Spinal cord (tissue), 9 donors: ENCODE measurements at regions not wholly inside any gene's neighbourhood (a gene's known extent, or its start where the extent isn't known, plus 50 kb on each side); places are given as distances from the start of the nearest gene placed in this dataset.

Experiments
- DNase-seq, 6 donors: peaks; one replicate each; pipeline versions ENCODE4 v3.0.0 to v3.0.0-alpha.2; 2013 to 2015; ENCODE audit warnings: low spot score in 6 of 6, low read depth in 4 of 6
- H3K27ac ChIP-seq: one replicate; pipeline ENCODE4 v1.5.1; 2013; ENCODE audit warnings: low read depth, low read length, control low read depth
- H3K27me3 ChIP-seq: one replicate; pipeline ENCODE4 v1.6.1; 2013; ENCODE audit warnings: low read length; ENCODE audit not compliant: control insufficient read depth, insufficient read depth
- H3K36me3 ChIP-seq: one replicate; pipeline ENCODE4 v1.6.1; 2013; ENCODE audit warnings: low read length; ENCODE audit not compliant: control insufficient read depth, insufficient read depth
- H3K4me1 ChIP-seq: one replicate; pipeline ENCODE4 v1.6.1; 2013; ENCODE audit warnings: low read length; ENCODE audit not compliant: control insufficient read depth, insufficient read depth
- H3K4me3 ChIP-seq: one replicate; pipeline ENCODE4 v1.5.1; 2013; ENCODE audit warnings: low read depth, low read length, control low read depth
- H3K9me3 ChIP-seq: one replicate; pipeline ENCODE4 v1.6.1; 2013; ENCODE audit warnings: low read length; ENCODE audit not compliant: control insufficient read depth, insufficient read depth
- WGBS: methylation state at CpG from one replicate; pipeline ENCODE4 v1.1.5; 2013; ENCODE audit warnings: missing lambda C conversion rate; ENCODE audit not compliant: insufficient coverage; 5-methylcytosine and 5-hydroxymethylcytosine counted together
- donor health status: healthy.

- H3K4me3 ChIP-seq, result no peak overlapping the region
- DNase-seq, result peak in 1 of 6 donors; percentile 11
- no peaks in the 10 kb centered on the region for H3K9me3 ChIP-seq
- no peaks in the 10 kb centered on the region for H3K4me1 ChIP-seq
- no peak overlapping the region for H3K27ac ChIP-seq
- H3K36me3 ChIP-seq, result no peaks in the 10 kb centered on the region
- H3K27me3 ChIP-seq, result no peaks in the 10 kb centered on the region
Observed at GRCh38 chr12:74076918-74077317, 460.7 kb upstream of the ATXN7L3B start.

GRCh38 chr12:74105434-74105833, 432.2 kb upstream of the ATXN7L3B start:
- WGBS, result no CpG with 5 or more reads among the region's 2 CpGs
- Histone ChIP-seq H3K36me3 (no peaks in the 10 kb centered on the region), H3K4me3 (no peak overlapping the region), H3K9me3 (no peaks in the 10 kb centered on the region), H3K27me3 (no peaks in the 10 kb centered on the region), H3K27ac (no peak overlapping the region), H3K4me1 (no peaks in the 10 kb centered on the region)
- no peak for DNase-seq

DNA sequence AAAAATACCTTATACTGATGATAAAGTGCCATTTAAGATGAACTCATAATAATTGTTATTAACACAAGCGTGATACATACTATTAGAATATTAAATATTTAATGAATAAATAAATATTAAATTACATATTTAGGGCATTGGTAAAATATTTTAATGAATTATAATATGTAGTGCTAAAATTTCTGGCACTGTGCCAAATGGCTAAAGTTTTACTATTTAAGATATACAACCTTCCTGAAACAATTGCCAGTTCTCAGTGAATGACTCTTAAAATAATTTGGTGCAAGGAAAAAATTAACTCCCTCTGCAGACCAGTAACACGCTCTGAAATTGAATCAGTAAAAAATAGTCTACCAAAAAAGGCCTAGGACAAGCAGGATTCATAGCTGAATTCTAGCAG, 428.9 kb upstream of the ATXN7L3B start:
- no CpG with 5 or more reads among the region's 2 CpGs for WGBS
- no peaks in the 10 kb centered on the region for H3K27me3 ChIP-seq
- no peaks in the 10 kb centered on the region for H3K4me1 ChIP-seq
- no peak for DNase-seq
- no peaks in the 10 kb centered on the region for H3K9me3 ChIP-seq
- H3K4me3 ChIP-seq, result no peak overlapping the region
- no peaks in the 10 kb centered on the region for H3K36me3 ChIP-seq
- H3K27ac ChIP-seq, result no peak overlapping the region

GRCh38 chr12:74111688-74112360, 425.8 kb upstream of the ATXN7L3B start:
- H3K9me3 ChIP-seq, result no peaks in the 10 kb centered on the region
- no peak overlapping the region for H3K4me3 ChIP-seq
- H3K36me3 ChIP-seq, result no peaks in the 10 kb centered on the region
- peak in 1 of 6 donors; percentile 10 for DNase-seq
- WGBS, result 77% methylated on average over 6 of the region's 8 CpGs
- no peaks in the 10 kb centered on the region for H3K4me1 ChIP-seq
- no peak overlapping the region for H3K27ac ChIP-seq
- H3K27me3 ChIP-seq, result no peaks in the 10 kb centered on the region

DNA sequence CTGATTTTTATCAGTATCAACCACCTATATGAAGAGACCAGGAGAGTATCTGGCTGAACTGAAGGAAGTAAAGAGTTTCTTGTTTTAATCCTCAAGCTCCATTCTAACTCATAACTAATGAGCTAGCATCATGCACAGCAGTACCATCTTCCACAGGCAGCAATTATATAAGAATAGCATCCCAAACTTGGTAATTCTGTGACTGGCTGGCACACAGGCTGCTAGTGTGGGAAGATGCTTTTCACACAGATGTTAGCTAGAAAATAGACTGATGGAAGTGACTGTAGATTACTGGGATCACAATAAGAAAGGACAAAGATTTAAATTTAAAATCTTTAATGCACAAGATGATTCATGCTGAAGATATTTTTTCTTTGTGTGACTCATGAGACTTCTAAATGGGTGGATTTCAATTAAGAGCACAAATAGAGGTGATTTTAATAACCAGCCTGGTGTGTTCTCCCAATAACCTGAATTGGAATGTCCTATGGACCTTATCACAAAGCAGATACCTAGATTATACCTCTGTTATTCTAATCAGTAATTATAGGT, 417.7 kb upstream of the ATXN7L3B start:
- no peaks in the 10 kb centered on the region for H3K9me3 ChIP-seq
- H3K4me1 ChIP-seq, result no peaks in the 10 kb centered on the region
- no peak overlapping the region for H3K27ac ChIP-seq
- DNase-seq, result peak in 1 of 6 donors; percentile 42
- no peaks in the 10 kb centered on the region for H3K27me3 ChIP-seq
- no peak overlapping the region for H3K4me3 ChIP-seq
- no peaks in the 10 kb centered on the region for H3K36me3 ChIP-seq

GRCh38 chr12:74120644-74121043, 417.0 kb upstream of the ATXN7L3B start:
- no CpG with 5 or more reads among the region's 1 CpG for WGBS

GRCh38 chr12:74129702-74130101, 407.9 kb upstream of the ATXN7L3B start:
- Histone ChIP-seq H3K27ac (no peak overlapping the region), H3K4me3 (no peak overlapping the region), H3K36me3 (no peaks in the 10 kb centered on the region), H3K4me1 (no peaks in the 10 kb centered on the region), H3K9me3 (no peaks in the 10 kb centered on the region), H3K27me3 (no peaks in the 10 kb centered on the region)
- 60% methylated on average over 1 of the region's 2 CpGs for WGBS
- DNase-seq, result no peak

More at GRCh38 chr12:74120644-74121043, 417.0 kb upstream of the ATXN7L3B start:
- Histone ChIP-seq H3K4me3 (no peak overlapping the region), H3K9me3 (no peaks in the 10 kb centered on the region), H3K4me1 (no peaks in the 10 kb centered on the region), H3K27me3 (no peaks in the 10 kb centered on the region), H3K27ac (no peak overlapping the region), H3K36me3 (no peaks in the 10 kb centered on the region)
- DNase-seq, result no peak

- Histone ChIP-seq H3K9me3 (no peaks in the 10 kb centered on the region), H3K4me1 (no peaks in the 10 kb centered on the region), H3K4me3 (no peak overlapping the region), H3K27ac (no peak overlapping the region), H3K36me3 (no peaks in the 10 kb centered on the region), H3K27me3 (no peaks in the 10 kb centered on the region)
- 97% methylated on average over 3 of the region's 4 CpGs for WGBS
- no peak for DNase-seq
Observed at GRCh38 chr12:74144396-74144795, 393.2 kb upstream of the ATXN7L3B start.

- WGBS, result no CpG with 5 or more reads among the region's 1 CpG
- Histone ChIP-seq H3K27ac (no peak overlapping the region), H3K4me1 (no peaks in the 10 kb centered on the region), H3K36me3 (no peaks in the 10 kb centered on the region), H3K27me3 (no peaks in the 10 kb centered on the region), H3K4me3 (no peak overlapping the region), H3K9me3 (no peaks in the 10 kb centered on the region)
- DNase-seq, result no peak
Observed at GRCh38 chr12:74145328-74145727, 392.3 kb upstream of the ATXN7L3B start.

GRCh38 chr12:74148849-74149248, 388.8 kb upstream of the ATXN7L3B start:
- DNase-seq, result no peak
- Histone ChIP-seq H3K36me3 (no peaks in the 10 kb centered on the region), H3K27me3 (no peaks in the 10 kb centered on the region), H3K4me3 (no peak overlapping the region), H3K4me1 (no peaks in the 10 kb centered on the region), H3K9me3 (no peaks in the 10 kb centered on the region), H3K27ac (no peak overlapping the region)
- 80% methylated on average over 1 of the region's 2 CpGs for WGBS
